Sigmoid colon (tissue), 6 donors: ENCODE measurements at regions not wholly inside any gene's neighbourhood (a gene's known extent, or its start where the extent isn't known, plus 50 kb on each side); places are given as distances from the start of the nearest gene placed in this dataset.

Experiments
- DNase-seq: peaks from one replicate; pipeline ENCODE4 v3.0.0-alpha.2; 2019
- H3K27ac ChIP-seq, 4 donors: fragments of 200-600 bp; sonication (generic); one replicate each; pipeline ENCODE4 v1.5.1; 2016 to 2019; ENCODE audit warnings: mild to moderate bottlenecking in 1 of 4
- H3K27me3 ChIP-seq, 3 donors: fragments of 200-600 bp; sonication (generic); one replicate each; pipeline ENCODE4 v1.5.1; 2019; ENCODE audit warnings: mild to moderate bottlenecking in 1 of 3
- H3K36me3 ChIP-seq, 4 donors: fragments of 200-600 bp; sonication (generic); one replicate each; pipeline ENCODE4 v1.5.1; 2016 to 2019
- H3K4me1 ChIP-seq, 4 donors: fragments of 200-600 bp; sonication (generic); one replicate each; pipeline ENCODE4 v1.5.1; 2017 to 2019
- H3K4me3 ChIP-seq, 4 donors: fragments of 200-600 bp; sonication (generic); one replicate each; pipeline ENCODE4 v1.5.1; 2017 to 2019; ENCODE audit warnings: mild to moderate bottlenecking in 2 of 4, moderate library complexity in 1 of 4
- H3K9me3 ChIP-seq, 4 donors: fragments of 200-600 bp in 3 of 4; sonication (generic) in 3 of 4; one replicate each; pipeline versions ENCODE4 v1.5.1 to v1.6.1; 2013 to 2019
- EP300 ChIP-seq, 4 donors: sonication (generic); formaldehyde crosslinking; IDR thresholded peaks; one replicate each; pipeline ENCODE4 v1.6.1; 2017; ENCODE audit warnings: antibody characterized with exemption in 4 of 4
- POLR2A ChIP-seq, 2 donors: fragments of 450-650 bp; IDR thresholded peaks; one replicate each; pipeline ENCODE4 v1.6.1; 2016; ENCODE audit warnings: antibody characterized with exemption in 2 of 2, mild to moderate bottlenecking in 2 of 2, moderate library complexity in 2 of 2
- POLR2AphosphoS5 ChIP-seq, 4 donors: sonication (generic); formaldehyde crosslinking; IDR thresholded peaks; one replicate each; pipeline ENCODE4 v1.6.1; 2017; ENCODE audit warnings: antibody characterized with exemption in 4 of 4
- WGBS, 2 donors: extraction: QIAGEN DNeasy Blood & Tissue Kit; methylation state at CpG; one replicate each; pipeline ENCODE4 v1.1.7; 2013; 5-methylcytosine and 5-hydroxymethylcytosine counted together
- intact Hi-C: fragments of 100-400 bp; cut with DNase I; formaldehyde crosslinking; loops from one replicate; pipeline ENCODE4 v1.15.1; 2023
- TF ChIP-seq, protein P1 (sequence below), 4 experiments: fragments of 450-650 bp in 3 of 4; fragments of 200-600 bp in 1 of 4; IDR thresholded peaks; one replicate each; pipeline ENCODE4 v1.5.1; 2016 to 2019; ENCODE audit warnings: antibody characterized with exemption in 4 of 4, mild to moderate bottlenecking in 3 of 4, moderate library complexity in 2 of 4
- donor health status: healthy with polysubstance abuse.
- donor health status: healthy.

- TF ChIP-seq POLR2AphosphoS5 (IDR thresholded peaks at IDR 0.05) (no peak), POLR2A (IDR thresholded peaks at IDR 0.05) (no peak), EP300 (IDR thresholded peaks at IDR 0.05) (no peak)
- TF ChIP-seq, protein P1, sequence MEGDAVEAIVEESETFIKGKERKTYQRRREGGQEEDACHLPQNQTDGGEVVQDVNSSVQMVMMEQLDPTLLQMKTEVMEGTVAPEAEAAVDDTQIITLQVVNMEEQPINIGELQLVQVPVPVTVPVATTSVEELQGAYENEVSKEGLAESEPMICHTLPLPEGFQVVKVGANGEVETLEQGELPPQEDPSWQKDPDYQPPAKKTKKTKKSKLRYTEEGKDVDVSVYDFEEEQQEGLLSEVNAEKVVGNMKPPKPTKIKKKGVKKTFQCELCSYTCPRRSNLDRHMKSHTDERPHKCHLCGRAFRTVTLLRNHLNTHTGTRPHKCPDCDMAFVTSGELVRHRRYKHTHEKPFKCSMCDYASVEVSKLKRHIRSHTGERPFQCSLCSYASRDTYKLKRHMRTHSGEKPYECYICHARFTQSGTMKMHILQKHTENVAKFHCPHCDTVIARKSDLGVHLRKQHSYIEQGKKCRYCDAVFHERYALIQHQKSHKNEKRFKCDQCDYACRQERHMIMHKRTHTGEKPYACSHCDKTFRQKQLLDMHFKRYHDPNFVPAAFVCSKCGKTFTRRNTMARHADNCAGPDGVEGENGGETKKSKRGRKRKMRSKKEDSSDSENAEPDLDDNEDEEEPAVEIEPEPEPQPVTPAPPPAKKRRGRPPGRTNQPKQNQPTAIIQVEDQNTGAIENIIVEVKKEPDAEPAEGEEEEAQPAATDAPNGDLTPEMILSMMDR (IDR thresholded peaks at IDR 0.05), result no peak
- WGBS, 2 donors, result 89 to 93% methylated on average over 3 of the region's 3 CpGs
- intact Hi-C loops, result no loop called here
- H3K27me3 ChIP-seq, result no peaks in the 10 kb centered on the region
- H3K9me3 ChIP-seq, result peaks cover 0 to 6% (median 0%) of the 10 kb centered on the region in 4 donors
- H3K4me1 ChIP-seq, result no peaks in the 10 kb centered on the region
- H3K4me3 ChIP-seq, result no peak overlapping the region
- H3K36me3 ChIP-seq, result no peaks in the 10 kb centered on the region
- no peak for DNase-seq
- H3K27ac ChIP-seq, result no peak overlapping the region
Measured at GRCh38 chr21:22292144-22292543, 1293.9 kb downstream of the NCAM2 start.

DNA sequence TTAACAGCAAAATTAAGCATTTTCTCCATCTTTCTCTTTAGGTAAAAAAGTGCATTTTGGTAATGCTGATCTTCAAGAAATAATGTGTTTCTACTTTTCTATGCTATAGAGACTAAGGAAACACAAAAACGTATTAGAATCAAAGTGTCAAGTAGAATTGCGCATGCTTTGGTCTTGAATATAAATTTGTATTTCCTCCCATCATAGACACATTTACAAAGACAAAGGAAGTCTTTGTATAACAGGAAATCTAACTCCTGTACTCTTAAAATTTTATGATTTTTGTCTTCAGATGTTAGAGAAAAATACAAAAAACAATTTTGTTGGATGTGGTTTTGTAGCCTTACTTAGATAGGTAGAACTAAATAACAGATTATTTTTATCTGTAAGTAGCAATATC is 1299.4 kb downstream of the NCAM2 start:
- Histone ChIP-seq H3K9me3 (no peaks in the 10 kb centered on the region), H3K27ac (no peak overlapping the region), H3K27me3 (no peaks in the 10 kb centered on the region), H3K36me3 (no peaks in the 10 kb centered on the region), H3K4me3 (no peak overlapping the region), H3K4me1 (no peaks in the 10 kb centered on the region)
- TF ChIP-seq, protein P1 (IDR thresholded peaks at IDR 0.05), result no peak
- WGBS, 2 donors, result 54 to 76% methylated on average over 2 of the region's 2 CpGs
- no peak for DNase-seq
- intact Hi-C loops, result no loop called here

- TF ChIP-seq, protein P1 (IDR thresholded peaks at IDR 0.05), result no peak
- TF ChIP-seq POLR2AphosphoS5 (IDR thresholded peaks at IDR 0.05), result no peak
- TF ChIP-seq POLR2A (IDR thresholded peaks at IDR 0.05), result no peak
- TF ChIP-seq EP300 (IDR thresholded peaks at IDR 0.05), result no peak
- DNase-seq, result no peak
- no peaks in the 10 kb centered on the region for H3K36me3 ChIP-seq
- no peaks in the 10 kb centered on the region for H3K27me3 ChIP-seq
- no peaks in the 10 kb centered on the region for H3K4me1 ChIP-seq
- no peaks in the 10 kb centered on the region for H3K9me3 ChIP-seq
- intact Hi-C loops, result no loop called here
- H3K4me3 ChIP-seq, result no peak overlapping the region
- 86 to 88% methylated on average over 2 of the region's 2 CpGs for WGBS, 2 donors
- H3K27ac ChIP-seq, result no peak overlapping the region
Measured at GRCh38 chr21:22311741-22312462, 1313.7 kb downstream of the NCAM2 start.

GRCh38 chr21:22314963-22315362 is 1316.8 kb downstream of the NCAM2 start:
- 76 to 83% methylated on average over 1 of the region's 1 CpG for WGBS, 2 donors
- Histone ChIP-seq H3K4me3 (no peak overlapping the region), H3K36me3 (no peaks in the 10 kb centered on the region), H3K27ac (no peak overlapping the region), H3K9me3 (no peaks in the 10 kb centered on the region), H3K4me1 (no peaks in the 10 kb centered on the region), H3K27me3 (no peaks in the 10 kb centered on the region)
- no peak for DNase-seq
- intact Hi-C loops, result no loop called here
- TF ChIP-seq, protein P1 (IDR thresholded peaks at IDR 0.05), result no peak
- TF ChIP-seq POLR2A (IDR thresholded peaks at IDR 0.05) (no peak), POLR2AphosphoS5 (IDR thresholded peaks at IDR 0.05) (no peak), EP300 (IDR thresholded peaks at IDR 0.05) (no peak)

DNA sequence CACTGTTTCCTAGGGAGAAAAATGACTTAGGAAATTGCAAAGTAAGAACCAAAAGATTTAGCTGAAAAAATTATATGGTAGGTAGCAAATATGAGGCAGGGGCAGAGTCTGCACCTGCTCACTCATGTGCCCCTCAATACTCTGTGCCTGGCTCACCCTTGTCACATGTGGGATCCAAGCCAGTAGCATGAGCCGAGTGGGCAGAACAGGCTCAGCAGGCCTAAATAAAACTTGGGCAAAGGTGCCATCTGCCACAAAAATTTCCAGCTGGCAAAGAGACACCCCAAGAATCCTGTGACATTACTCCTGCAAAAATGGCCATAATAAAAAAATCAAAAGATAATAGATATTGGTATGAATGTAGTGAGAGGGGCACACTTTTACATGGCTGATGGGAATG is 1321.2 kb downstream of the NCAM2 start:
- no peak for DNase-seq
- TF ChIP-seq, protein P1 (IDR thresholded peaks at IDR 0.05), result no peak
- no peak for TF ChIP-seq POLR2AphosphoS5 (IDR thresholded peaks at IDR 0.05)
- no peak for TF ChIP-seq EP300 (IDR thresholded peaks at IDR 0.05)
- TF ChIP-seq POLR2A (IDR thresholded peaks at IDR 0.05), result no peak
- H3K9me3 ChIP-seq, result no peaks in the 10 kb centered on the region
- H3K27me3 ChIP-seq, result no peaks in the 10 kb centered on the region
- H3K4me1 ChIP-seq, result no peaks in the 10 kb centered on the region
- no peak overlapping the region for H3K4me3 ChIP-seq
- 90 to 98% methylated on average over 1 of the region's 1 CpG for WGBS, 2 donors
- intact Hi-C loops, result no loop called here
- no peaks in the 10 kb centered on the region for H3K36me3 ChIP-seq
- no peak overlapping the region for H3K27ac ChIP-seq
